Central memory CD8-positive, alpha-beta T cell (primary cell): ENCODE measurements at regions not wholly inside any gene's neighbourhood (a gene's known extent, or its start where the extent isn't known, plus 50 kb on each side); places are given as distances from the start of the nearest gene placed in this dataset.

ENCODE experiments used
- ATAC-seq: fragments of 150-1000 bp; cut with Tn5 transposase; replicated peaks from 2 replicates; pipeline ENCODE4 v1.10.0; 2022; ENCODE audit warnings: mild to moderate bottlenecking, moderate FRiP score, moderate number of reproducible peaks; ENCODE audit not compliant: poor library complexity, severe bottlenecking; ENCODE audit errors: extremely low read depth
- DNase-seq, 2 donors: peaks; one replicate each; pipeline ENCODE4 v3.0.0; 2021; ENCODE audit warnings: low spot score in 2 of 2
- H3K27ac Mint-ChIP-seq: one replicate; pipeline ENCODE4 v1.8.0; 2022; ENCODE audit warnings: low read depth, mild to moderate bottlenecking, moderate library complexity, mixed read lengths
- H3K27me3 Mint-ChIP-seq: one replicate; pipeline ENCODE4 v1.8.0; 2022; ENCODE audit warnings: mixed read lengths
- H3K36me3 Mint-ChIP-seq: one replicate; pipeline ENCODE4 v1.8.0; 2022; ENCODE audit warnings: mild to moderate bottlenecking, moderate library complexity, mixed read lengths; ENCODE audit not compliant: insufficient read depth
- H3K4me1 Mint-ChIP-seq: one replicate; pipeline ENCODE4 v1.8.0; 2022; ENCODE audit warnings: mixed read lengths
- H3K4me3 Mint-ChIP-seq: one replicate; pipeline ENCODE4 v1.8.0; 2022; ENCODE audit warnings: mild to moderate bottlenecking, moderate library complexity, mixed read lengths
- H3K9me3 Mint-ChIP-seq: one replicate; pipeline ENCODE4 v1.8.0; 2022; ENCODE audit warnings: mixed read lengths

GRCh38 chr7:156590212-156590611 is 50.4 kb upstream of the RNF32 start:
- H3K4me1 Mint-ChIP-seq: no peaks in the 10 kb centered on the region
- ATAC-seq: no peak
- H3K27me3 Mint-ChIP-seq: peaks cover 33% of the 10 kb centered on the region
- no peak overlapping the region for H3K4me3 Mint-ChIP-seq
- H3K36me3 Mint-ChIP-seq: no peaks in the 10 kb centered on the region
- H3K27ac Mint-ChIP-seq: no peak overlapping the region
- DNase-seq: no peak
- H3K9me3 Mint-ChIP-seq: peaks cover 6% of the 10 kb centered on the region

- Mint-ChIP-seq H3K27ac (no peak overlapping the region), H3K36me3 (no peaks in the 10 kb centered on the region), H3K27me3 (peaks cover 29% of the 10 kb centered on the region), H3K4me3 (no peak overlapping the region), H3K4me1 (no peaks in the 10 kb centered on the region), H3K9me3 (peaks cover 6% of the 10 kb centered on the region)
- ATAC-seq: no peak
- DNase-seq: no peak
Observed at GRCh38 chr7:156589808-156590207, 50.8 kb upstream of the RNF32 start.

- no peak overlapping the region for H3K4me3 Mint-ChIP-seq
- H3K9me3 Mint-ChIP-seq: peaks cover 1% of the 10 kb centered on the region
- no peak for ATAC-seq
- H3K27ac Mint-ChIP-seq: no peak overlapping the region
- H3K4me1 Mint-ChIP-seq: no peaks in the 10 kb centered on the region
- H3K27me3 Mint-ChIP-seq: peaks cover 11% of the 10 kb centered on the region
- H3K36me3 Mint-ChIP-seq: no peaks in the 10 kb centered on the region
- DNase-seq: no peak
Observed at GRCh38 chr7:156585926-156586325, 54.6 kb upstream of the RNF32 start.

GRCh38 chr7:156585025-156585648 is 55.4 kb upstream of the RNF32 start:
- Mint-ChIP-seq H3K36me3 (no peaks in the 10 kb centered on the region), H3K4me1 (no peaks in the 10 kb centered on the region), H3K9me3 (peaks cover 5% of the 10 kb centered on the region), H3K27ac (no peak overlapping the region), H3K4me3 (no peak overlapping the region), H3K27me3 (peaks cover 11% of the 10 kb centered on the region)
- ATAC-seq (no peak), DNase-seq (no peak)

- Mint-ChIP-seq H3K4me3 (no peak overlapping the region), H3K27ac (no peak overlapping the region)
Observed at GRCh38 chr7:156582591-156583123, 57.9 kb upstream of the RNF32 start.

GRCh38 chr7:156580036-156580435 is 60.5 kb upstream of the RNF32 start:
- no peak overlapping the region for H3K27ac Mint-ChIP-seq
- peaks cover 5% of the 10 kb centered on the region for H3K9me3 Mint-ChIP-seq
- no peaks in the 10 kb centered on the region for H3K4me1 Mint-ChIP-seq
- peaks cover 17% of the 10 kb centered on the region for H3K27me3 Mint-ChIP-seq
- ATAC-seq (no peak), DNase-seq (no peak)
- H3K4me3 Mint-ChIP-seq: no peak overlapping the region
- H3K36me3 Mint-ChIP-seq: no peaks in the 10 kb centered on the region

More at GRCh38 chr7:156582591-156583123, 57.9 kb upstream of the RNF32 start:
- no peak for ATAC-seq
- Mint-ChIP-seq H3K36me3 (no peaks in the 10 kb centered on the region), H3K9me3 (peaks cover 5% of the 10 kb centered on the region), H3K27me3 (peaks cover 2% of the 10 kb centered on the region), H3K4me1 (no peaks in the 10 kb centered on the region)
- no peak for DNase-seq

- ATAC-seq: no peak
- no peaks in the 10 kb centered on the region for H3K4me1 Mint-ChIP-seq
- no peak overlapping the region for H3K4me3 Mint-ChIP-seq
- no peak for DNase-seq
- H3K27me3 Mint-ChIP-seq: peaks cover 21% of the 10 kb centered on the region
- no peaks in the 10 kb centered on the region for H3K36me3 Mint-ChIP-seq
- peaks cover 5% of the 10 kb centered on the region for H3K9me3 Mint-ChIP-seq
- H3K27ac Mint-ChIP-seq: no peak overlapping the region
Observed at GRCh38 chr7:156579566-156579965, 61.0 kb upstream of the RNF32 start.

GRCh38 chr7:156578978-156579430 is 61.6 kb upstream of the RNF32 start:
- Mint-ChIP-seq H3K36me3 (no peaks in the 10 kb centered on the region), H3K27me3 (peaks cover 27% of the 10 kb centered on the region), H3K4me1 (no peaks in the 10 kb centered on the region), H3K4me3 (no peak overlapping the region), H3K9me3 (peaks cover 5% of the 10 kb centered on the region), H3K27ac (no peak overlapping the region)
- DNase-seq: no peak
- no peak for ATAC-seq

GRCh38 chr7:156578578-156578940 is 62.0 kb upstream of the RNF32 start:
- Mint-ChIP-seq H3K4me3 (no peak overlapping the region), H3K36me3 (no peaks in the 10 kb centered on the region), H3K9me3 (peaks cover 7% of the 10 kb centered on the region), H3K4me1 (no peaks in the 10 kb centered on the region), H3K27ac (no peak overlapping the region), H3K27me3 (peaks cover 31% of the 10 kb centered on the region)
- DNase-seq: no peak
- ATAC-seq: no peak

GRCh38 chr7:156577645-156578577 is 62.7 kb upstream of the RNF32 start:
- no peak for DNase-seq
- no peaks in the 10 kb centered on the region for H3K36me3 Mint-ChIP-seq

GRCh38 chr7:156576216-156577058 is 64.1 kb upstream of the RNF32 start:
- Mint-ChIP-seq H3K27ac (no peak overlapping the region), H3K27me3 (peaks cover 46% of the 10 kb centered on the region), H3K36me3 (no peaks in the 10 kb centered on the region), H3K4me3 (no peak overlapping the region), H3K9me3 (peaks cover 11% of the 10 kb centered on the region), H3K4me1 (no peaks in the 10 kb centered on the region)
- ATAC-seq (no peak), DNase-seq (no peak)

More at GRCh38 chr7:156577645-156578577, 62.7 kb upstream of the RNF32 start:
- Mint-ChIP-seq H3K27ac (no peak overlapping the region), H3K9me3 (peaks cover 11% of the 10 kb centered on the region), H3K27me3 (peaks cover 38% of the 10 kb centered on the region), H3K4me3 (no peak overlapping the region), H3K4me1 (no peaks in the 10 kb centered on the region)
- no peak for ATAC-seq

- peaks cover 34% of the 10 kb centered on the region for H3K27me3 Mint-ChIP-seq
- DNase-seq: no peak
- no peak overlapping the region for H3K27ac Mint-ChIP-seq
- no peak for ATAC-seq
- peaks cover 16% of the 10 kb centered on the region for H3K9me3 Mint-ChIP-seq
- peaks cover 1% of the 10 kb centered on the region for H3K36me3 Mint-ChIP-seq
- H3K4me1 Mint-ChIP-seq: no peaks in the 10 kb centered on the region
- no peak overlapping the region for H3K4me3 Mint-ChIP-seq
Observed at GRCh38 chr7:156568258-156568657, 72.3 kb upstream of the RNF32 start.
